Lower leg skin (tissue), 3 donors: ENCODE measurements at regions not wholly inside any gene's neighbourhood (a gene's known extent, or its start where the extent isn't known, plus 50 kb on each side); places are given as distances from the start of the nearest gene placed in this dataset.

Source experiments
- POLR2A ChIP-seq, 2 donors: fragments of 450-650 bp; IDR thresholded peaks; one replicate each; pipeline ENCODE4 v1.6.1; 2016 to 2017; ENCODE audit warnings: antibody characterized with exemption in 2 of 2, mild to moderate bottlenecking in 1 of 2, moderate library complexity in 1 of 2
- TF ChIP-seq, protein P1 (sequence below), 3 donors: fragments of 450-650 bp; IDR thresholded peaks; one replicate each; pipeline ENCODE4 v1.5.1; 2016; ENCODE audit warnings: antibody characterized with exemption in 3 of 3, mild to moderate bottlenecking in 3 of 3, moderate library complexity in 2 of 3

DNA sequence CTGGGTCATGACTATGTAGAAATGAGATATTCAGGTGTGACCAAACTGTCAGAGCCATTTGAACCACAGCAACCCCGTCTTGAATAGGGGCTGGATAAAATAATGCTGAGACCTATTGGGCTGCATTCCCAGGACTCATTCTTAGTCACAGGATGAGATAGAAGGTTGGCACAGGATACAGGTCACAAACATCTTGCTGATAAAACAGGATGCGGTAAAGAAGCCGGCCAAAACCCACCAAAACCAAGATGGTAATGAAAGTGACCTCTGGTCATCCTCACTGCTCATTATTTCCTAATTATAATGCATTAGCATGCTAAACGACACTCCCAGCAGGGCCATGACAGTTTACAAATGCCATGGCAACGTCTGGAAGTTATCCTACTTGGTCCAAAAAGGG is 545.5 kb downstream of the TMEM114 start:
- TF ChIP-seq, protein P1, sequence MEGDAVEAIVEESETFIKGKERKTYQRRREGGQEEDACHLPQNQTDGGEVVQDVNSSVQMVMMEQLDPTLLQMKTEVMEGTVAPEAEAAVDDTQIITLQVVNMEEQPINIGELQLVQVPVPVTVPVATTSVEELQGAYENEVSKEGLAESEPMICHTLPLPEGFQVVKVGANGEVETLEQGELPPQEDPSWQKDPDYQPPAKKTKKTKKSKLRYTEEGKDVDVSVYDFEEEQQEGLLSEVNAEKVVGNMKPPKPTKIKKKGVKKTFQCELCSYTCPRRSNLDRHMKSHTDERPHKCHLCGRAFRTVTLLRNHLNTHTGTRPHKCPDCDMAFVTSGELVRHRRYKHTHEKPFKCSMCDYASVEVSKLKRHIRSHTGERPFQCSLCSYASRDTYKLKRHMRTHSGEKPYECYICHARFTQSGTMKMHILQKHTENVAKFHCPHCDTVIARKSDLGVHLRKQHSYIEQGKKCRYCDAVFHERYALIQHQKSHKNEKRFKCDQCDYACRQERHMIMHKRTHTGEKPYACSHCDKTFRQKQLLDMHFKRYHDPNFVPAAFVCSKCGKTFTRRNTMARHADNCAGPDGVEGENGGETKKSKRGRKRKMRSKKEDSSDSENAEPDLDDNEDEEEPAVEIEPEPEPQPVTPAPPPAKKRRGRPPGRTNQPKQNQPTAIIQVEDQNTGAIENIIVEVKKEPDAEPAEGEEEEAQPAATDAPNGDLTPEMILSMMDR (IDR thresholded peaks at IDR 0.05) = no peak
- TF ChIP-seq POLR2A (IDR thresholded peaks at IDR 0.05) = no peak
